Kidney epithelial cell (primary cell): ENCODE measurements at regions not wholly inside any gene's neighbourhood (a gene's known extent, or its start where the extent isn't known, plus 50 kb on each side); places are given as distances from the start of the nearest gene placed in this dataset.

Experiments
- DNase-seq: peaks from one replicate; pipeline ENCODE4 v3.0.0-alpha.2; 2010; ENCODE audit warnings: low read depth
- H3K27me3 ChIP-seq: 2 replicates; pipeline ENCODE4 v1.6.0; 2011; ENCODE audit warnings: low read length; ENCODE audit not compliant: control insufficient read depth, insufficient read depth
- H3K36me3 ChIP-seq: 2 replicates; pipeline ENCODE4 v1.5.1; 2011; ENCODE audit warnings: low read length; ENCODE audit not compliant: control insufficient read depth, insufficient read depth
- H3K4me3 ChIP-seq: 2 replicates; pipeline ENCODE4 v1.5.1; 2011; ENCODE audit warnings: low read depth, mild to moderate bottlenecking, control low read depth, low read length
- CTCF ChIP-seq: IDR thresholded peaks from 2 replicates; pipeline ENCODE4 v1.5.1; 2011; ENCODE audit warnings: mild to moderate bottlenecking, moderate library complexity, low read length, control low read depth, inconsistent platforms; ENCODE audit not compliant: insufficient read depth, poor library complexity, severe bottlenecking

GRCh38 chr11:126129727-126130671 is 67.3 kb upstream of the CDON start:
- Histone ChIP-seq H3K4me3 (no peak overlapping the region), H3K27me3 (peaks cover 3% of the 10 kb centered on the region), H3K36me3 (no peaks in the 10 kb centered on the region)
- no peak for TF ChIP-seq CTCF
- no peak for DNase-seq

- H3K27me3 ChIP-seq = peaks cover 3% of the 10 kb centered on the region
- TF ChIP-seq CTCF = no peak
- no peak overlapping the region for H3K4me3 ChIP-seq
- H3K36me3 ChIP-seq = no peaks in the 10 kb centered on the region
- no peak for DNase-seq
Measured at GRCh38 chr11:126127898-126128297, 65.2 kb upstream of the CDON start.

- Histone ChIP-seq H3K27me3 (peaks cover 3% of the 10 kb centered on the region), H3K36me3 (no peaks in the 10 kb centered on the region), H3K4me3 (no peak overlapping the region)
- no peak for TF ChIP-seq CTCF
- DNase-seq = no peak
Measured at GRCh38 chr11:126127284-126127845, 64.7 kb upstream of the CDON start.

GRCh38 chr11:126124231-126124661 is 61.6 kb upstream of the CDON start:
- no peaks in the 10 kb centered on the region for H3K36me3 ChIP-seq
- no peak for DNase-seq
- no peak for TF ChIP-seq CTCF
- H3K27me3 ChIP-seq = peaks cover 2% of the 10 kb centered on the region
- H3K4me3 ChIP-seq = no peak overlapping the region

- Histone ChIP-seq H3K27me3 (peaks cover 2% of the 10 kb centered on the region), H3K4me3 (no peak overlapping the region), H3K36me3 (no peaks in the 10 kb centered on the region)
- no peak for DNase-seq
- no peak for TF ChIP-seq CTCF
Measured at GRCh38 chr11:126123686-126124085, 61.0 kb upstream of the CDON start.
